GM12878 (cell line): ENCODE measurements at regions not wholly inside any gene's neighbourhood (a gene's known extent, or its start where the extent isn't known, plus 50 kb on each side); places are given as distances from the start of the nearest gene placed in this dataset.

Experiments used
- ATAC-seq: fragments of 200-7000 bp; cut with Tn5 transposase; 3 replicates; pipeline ENCODE4 v1.9.1; 2020; ENCODE audit warnings: mild to moderate bottlenecking, moderate library complexity
- BruUV-seq: library from RNA; stranded (reverse); fragments of 400-500 nt; replicated peaks from 2 replicates; lab custom pipeline; 2021; lab: Mats Ljungman, UMichigan
- CTCF ChIA-PET: fragments of 300-600 bp; sonication (Branson Sonifier 250); formaldehyde crosslinking; extraction: SDS; loops from one replicate; lab custom pipeline; 2021; ENCODE audit warnings: inconsistent platforms; lab: Yijun Ruan, JAX
- POLR2A ChIA-PET: fragments of 350-600 bp; formaldehyde crosslinking; extraction: SDS; loops from one replicate; lab custom pipeline; 2021; ENCODE audit warnings: inconsistent platforms; lab: Charles Lee
- RAD21 ChIA-PET: fragments of 300-600 bp; sonication (Branson Sonifier 250); formaldehyde crosslinking; loops from one replicate; lab custom pipeline; 2023; ENCODE audit warnings: antibody characterized with exemption; ENCODE audit not compliant: unreplicated experiment; lab: Charles Lee
- SMC1A ChIA-PET: fragments of 300-600 bp; sonication (Branson Sonifier 250); formaldehyde crosslinking; loops from one replicate; lab custom pipeline; 2023; ENCODE audit not compliant: unreplicated experiment, uncharacterized antibody; lab: Charles Lee
- DNase-seq: peaks from one replicate; pipeline ENCODE4 v3.0.0-alpha.2; 2011; ENCODE audit warnings: low read depth, low spot score
- FAIRE-seq: peaks from 3 replicates; lab custom pipeline; 2011; peaks lifted over from hg19 to GRCh38; lab: Jason Lieb, UNC
- H2AFZ ChIP-seq: 2 replicates; pipeline ENCODE4 v1.6.0; 2011; ENCODE audit warnings: low read depth, low read length, control low read depth; ENCODE audit not compliant: control insufficient read depth
- H3K27ac ChIP-seq: 2 replicates; pipeline ENCODE4 v1.5.1; 2011; ENCODE audit warnings: control low read depth; ENCODE audit not compliant: control insufficient read depth, insufficient read depth
- H3K27me3 ChIP-seq, 2 experiments: replicated peaks in 1 of 2; 2 replicates each; pipeline versions ENCODE4 v1.6.0 to v1.6.1; 2011; ENCODE audit warnings: low read length in 1 of 2; ENCODE audit not compliant: control insufficient read depth in 2 of 2, insufficient read depth in 2 of 2
- H3K36me3 ChIP-seq, 2 experiments: 2 replicates each; pipeline ENCODE4 v1.5.1; 2011; ENCODE audit warnings: low read length in 1 of 2; ENCODE audit not compliant: control insufficient read depth in 2 of 2, insufficient read depth in 2 of 2
- H3K4me1 ChIP-seq: 2 replicates; pipeline ENCODE4 v1.6.1; 2011; ENCODE audit warnings: mild to moderate bottlenecking, low read length, moderate library complexity, mixed read lengths; ENCODE audit not compliant: control insufficient read depth, insufficient read depth
- H3K4me2 ChIP-seq: 2 replicates; pipeline ENCODE4 v1.6.0; 2011; ENCODE audit warnings: control low read depth; ENCODE audit not compliant: control insufficient read depth, insufficient read depth
- H3K4me3 ChIP-seq: fragments of 200-600 bp; sonication (generic); 2 replicates; pipeline ENCODE4 v1.5.1; 2016
- H3K79me2 ChIP-seq: 2 replicates; pipeline ENCODE4 v1.6.0; 2011; ENCODE audit warnings: low read length; ENCODE audit not compliant: control insufficient read depth, insufficient read depth
- H3K9ac ChIP-seq: 2 replicates; pipeline ENCODE4 v1.8.0; 2011; ENCODE audit warnings: low read length, control low read depth, mixed read lengths; ENCODE audit not compliant: control insufficient read depth, insufficient read depth
- H3K9me3 ChIP-seq: replicated peaks from 3 replicates; pipeline ENCODE4 v1.5.1; 2011; ENCODE audit warnings: mild to moderate bottlenecking, low read length; ENCODE audit not compliant: control insufficient read depth, insufficient read depth
- H4K20me1 ChIP-seq: 2 replicates; pipeline ENCODE4 v1.6.0; 2011; ENCODE audit not compliant: control insufficient read depth, insufficient read depth
- BACH1 ChIP-seq: fragments of 450-650 bp; IDR thresholded peaks from 2 replicates; pipeline ENCODE4 v1.6.1; 2017; ENCODE audit warnings: mild to moderate bottlenecking, borderline replicate concordance
- JUNB ChIP-seq: IDR thresholded peaks from 2 replicates; pipeline ENCODE4 v1.6.1; 2016; ENCODE audit warnings: antibody characterized with exemption, mild to moderate bottlenecking
- SPI1 ChIP-seq: IDR thresholded peaks from 2 replicates; pipeline ENCODE4 v1.6.1; 2011; ENCODE audit warnings: low read depth, mild to moderate bottlenecking, low read length, moderate library complexity, borderline replicate concordance; ENCODE audit not compliant: insufficient read depth
- WGBS: methylation state at CpG from one replicate; pipeline ENCODE4 v1.1.6; 2016; ENCODE audit warnings: low lambda C conversion rate; ENCODE audit not compliant: insufficient replicate concordance, insufficient coverage; ENCODE audit errors: missing lambda C conversion rate; 5-methylcytosine and 5-hydroxymethylcytosine counted together
- in situ Hi-C: fragments of 300-500 bp; cut with MboI; formaldehyde crosslinking; loops from 9 replicates; pipeline ENCODE4 v1.14.3; 2018; ENCODE audit warnings: mixed read lengths
- intact Hi-C: fragments of 100-400 bp; cut with micrococcal nuclease; formaldehyde crosslinking; loops from one replicate; pipeline ENCODE4 v1.14.2; 2022; ENCODE audit not compliant: unreplicated experiment
- TF ChIP-seq, protein P1 (sequence below): fragments of 150-350 bp; IDR thresholded peaks from 2 replicates; pipeline ENCODE4 v1.6.1; 2014; ENCODE audit warnings: mild to moderate bottlenecking, low read depth, low read length
- TF ChIP-seq, protein P2 (sequence below): IDR thresholded peaks from 2 replicates; pipeline ENCODE4 v1.6.1; 2012; ENCODE audit warnings: low read depth, low read length, improper control_type of control experiment
- TF ChIP-seq, protein P3 (sequence below), 3 experiments: IDR thresholded peaks in 2 of 3; conservative IDR thresholded peaks in 1 of 3; 2 replicates each; pipeline ENCODE4 v1.5.1; 2011; ENCODE audit warnings: low read depth in 3 of 3, low read length in 3 of 3, mild to moderate bottlenecking in 3 of 3, control low read depth in 2 of 3, moderate library complexity in 2 of 3, inconsistent platforms in 1 of 3, mixed read lengths in 1 of 3; ENCODE audit not compliant: control insufficient read depth in 2 of 3, insufficient read depth in 1 of 3; ENCODE audit errors: extremely low read depth in 1 of 3
- TF ChIP-seq, protein P4 (sequence below): fragments of 450-650 bp; IDR thresholded peaks from 2 replicates; pipeline ENCODE4 v1.6.1; 2017; ENCODE audit warnings: mild to moderate bottlenecking, moderate library complexity

DNA sequence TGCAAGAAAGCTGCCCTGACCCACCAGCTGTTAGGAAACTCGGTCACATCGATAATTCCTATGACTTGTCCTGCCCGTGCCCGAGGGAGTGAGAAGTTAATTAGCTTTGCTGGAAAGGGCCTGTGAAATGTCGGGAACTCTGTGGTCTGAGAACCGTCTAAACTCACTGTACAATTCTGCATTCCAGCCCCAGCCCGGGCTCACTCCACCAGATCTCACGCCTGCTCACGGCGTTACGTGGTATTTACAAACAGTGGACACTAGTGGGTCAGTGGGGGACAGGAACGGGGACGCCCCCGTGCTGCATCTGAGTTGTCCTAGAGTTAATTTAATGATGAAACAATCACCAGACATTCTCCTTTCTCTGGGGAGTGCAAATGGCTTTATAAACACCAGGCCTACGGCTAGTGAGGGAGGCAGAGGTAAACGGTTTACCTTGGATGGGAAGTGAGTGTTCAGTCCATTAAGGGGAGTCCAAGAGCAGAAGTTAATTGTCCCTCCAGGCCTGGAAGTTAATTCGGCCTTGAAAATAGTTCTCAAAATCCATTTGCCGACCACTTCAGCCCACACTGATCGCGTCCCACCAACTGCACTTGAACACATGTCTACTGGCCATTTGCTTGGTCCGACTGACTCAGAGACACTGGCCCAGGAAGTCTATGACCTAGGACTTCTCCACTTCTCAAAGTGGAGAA lies 93.5 kb upstream of the MED13L start (continued):
- TF ChIP-seq JUNB = no peak
- TF ChIP-seq, protein P1, sequence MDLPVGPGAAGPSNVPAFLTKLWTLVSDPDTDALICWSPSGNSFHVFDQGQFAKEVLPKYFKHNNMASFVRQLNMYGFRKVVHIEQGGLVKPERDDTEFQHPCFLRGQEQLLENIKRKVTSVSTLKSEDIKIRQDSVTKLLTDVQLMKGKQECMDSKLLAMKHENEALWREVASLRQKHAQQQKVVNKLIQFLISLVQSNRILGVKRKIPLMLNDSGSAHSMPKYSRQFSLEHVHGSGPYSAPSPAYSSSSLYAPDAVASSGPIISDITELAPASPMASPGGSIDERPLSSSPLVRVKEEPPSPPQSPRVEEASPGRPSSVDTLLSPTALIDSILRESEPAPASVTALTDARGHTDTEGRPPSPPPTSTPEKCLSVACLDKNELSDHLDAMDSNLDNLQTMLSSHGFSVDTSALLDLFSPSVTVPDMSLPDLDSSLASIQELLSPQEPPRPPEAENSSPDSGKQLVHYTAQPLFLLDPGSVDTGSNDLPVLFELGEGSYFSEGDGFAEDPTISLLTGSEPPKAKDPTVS = no peak
- TF ChIP-seq BACH1 = no peak
- TF ChIP-seq SPI1 = no peak

DNA sequence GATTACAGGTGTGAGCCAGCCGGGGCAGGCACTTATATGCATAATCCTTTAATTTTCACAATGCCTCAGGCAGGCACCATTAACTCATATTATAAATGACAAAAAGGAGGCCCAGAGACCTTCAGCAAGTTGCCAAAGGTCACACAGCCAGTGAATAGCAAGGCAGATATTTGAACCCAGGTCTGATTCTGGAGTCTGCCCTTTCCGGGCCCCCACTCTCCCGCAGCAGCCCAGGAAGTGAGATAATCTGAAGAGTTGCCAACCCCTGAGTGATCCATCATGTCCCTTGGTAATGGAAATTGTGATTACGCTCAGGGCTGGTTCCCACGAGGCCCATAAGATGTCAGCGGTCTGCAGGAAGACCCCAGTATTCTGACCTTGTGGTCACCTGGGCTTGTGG lies 95.3 kb upstream of the MED13L start:
- DNase-seq = no peak
- 58% methylated on average over 6 of the region's 6 CpGs for WGBS
- Histone ChIP-seq H2AFZ (no peak overlapping the region), H3K4me3 (no peak overlapping the region), H3K4me2 (no peak overlapping the region), H3K9me3 (no peaks in the 10 kb centered on the region; the same call in 2 of the 3 replicates), H3K9ac (no peak overlapping the region), H3K36me3 (no peaks in the 10 kb centered on the region), H4K20me1 (no peaks in the 10 kb centered on the region), H3K27ac (no peak overlapping the region), H3K4me1 (no peaks in the 10 kb centered on the region), H3K27me3 (peaks cover 0 to 2% of the 10 kb centered on the region in 2 experiments; a peak in 1 of 4 replicates), H3K79me2 (no peaks in the 10 kb centered on the region)
- RAD21 ChIA-PET = no interaction called here
- no peak for ATAC-seq
- TF ChIP-seq, protein P2, sequence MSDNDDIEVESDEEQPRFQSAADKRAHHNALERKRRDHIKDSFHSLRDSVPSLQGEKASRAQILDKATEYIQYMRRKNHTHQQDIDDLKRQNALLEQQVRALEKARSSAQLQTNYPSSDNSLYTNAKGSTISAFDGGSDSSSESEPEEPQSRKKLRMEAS = no peak
- TF ChIP-seq, protein P3, sequence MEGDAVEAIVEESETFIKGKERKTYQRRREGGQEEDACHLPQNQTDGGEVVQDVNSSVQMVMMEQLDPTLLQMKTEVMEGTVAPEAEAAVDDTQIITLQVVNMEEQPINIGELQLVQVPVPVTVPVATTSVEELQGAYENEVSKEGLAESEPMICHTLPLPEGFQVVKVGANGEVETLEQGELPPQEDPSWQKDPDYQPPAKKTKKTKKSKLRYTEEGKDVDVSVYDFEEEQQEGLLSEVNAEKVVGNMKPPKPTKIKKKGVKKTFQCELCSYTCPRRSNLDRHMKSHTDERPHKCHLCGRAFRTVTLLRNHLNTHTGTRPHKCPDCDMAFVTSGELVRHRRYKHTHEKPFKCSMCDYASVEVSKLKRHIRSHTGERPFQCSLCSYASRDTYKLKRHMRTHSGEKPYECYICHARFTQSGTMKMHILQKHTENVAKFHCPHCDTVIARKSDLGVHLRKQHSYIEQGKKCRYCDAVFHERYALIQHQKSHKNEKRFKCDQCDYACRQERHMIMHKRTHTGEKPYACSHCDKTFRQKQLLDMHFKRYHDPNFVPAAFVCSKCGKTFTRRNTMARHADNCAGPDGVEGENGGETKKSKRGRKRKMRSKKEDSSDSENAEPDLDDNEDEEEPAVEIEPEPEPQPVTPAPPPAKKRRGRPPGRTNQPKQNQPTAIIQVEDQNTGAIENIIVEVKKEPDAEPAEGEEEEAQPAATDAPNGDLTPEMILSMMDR (IDR thresholded peaks at IDR 0.05 in 2 of 3, conservative IDR thresholded peaks at IDR 0.05 in 1 of 3; ENCODE audit: control insufficient read depth in 2 of 3, extremely low read depth in 1 of 3, insufficient read depth in 1 of 3, low read depth in 3 of 3, low read length in 3 of 3) = no peak
- TF ChIP-seq, protein P4, sequence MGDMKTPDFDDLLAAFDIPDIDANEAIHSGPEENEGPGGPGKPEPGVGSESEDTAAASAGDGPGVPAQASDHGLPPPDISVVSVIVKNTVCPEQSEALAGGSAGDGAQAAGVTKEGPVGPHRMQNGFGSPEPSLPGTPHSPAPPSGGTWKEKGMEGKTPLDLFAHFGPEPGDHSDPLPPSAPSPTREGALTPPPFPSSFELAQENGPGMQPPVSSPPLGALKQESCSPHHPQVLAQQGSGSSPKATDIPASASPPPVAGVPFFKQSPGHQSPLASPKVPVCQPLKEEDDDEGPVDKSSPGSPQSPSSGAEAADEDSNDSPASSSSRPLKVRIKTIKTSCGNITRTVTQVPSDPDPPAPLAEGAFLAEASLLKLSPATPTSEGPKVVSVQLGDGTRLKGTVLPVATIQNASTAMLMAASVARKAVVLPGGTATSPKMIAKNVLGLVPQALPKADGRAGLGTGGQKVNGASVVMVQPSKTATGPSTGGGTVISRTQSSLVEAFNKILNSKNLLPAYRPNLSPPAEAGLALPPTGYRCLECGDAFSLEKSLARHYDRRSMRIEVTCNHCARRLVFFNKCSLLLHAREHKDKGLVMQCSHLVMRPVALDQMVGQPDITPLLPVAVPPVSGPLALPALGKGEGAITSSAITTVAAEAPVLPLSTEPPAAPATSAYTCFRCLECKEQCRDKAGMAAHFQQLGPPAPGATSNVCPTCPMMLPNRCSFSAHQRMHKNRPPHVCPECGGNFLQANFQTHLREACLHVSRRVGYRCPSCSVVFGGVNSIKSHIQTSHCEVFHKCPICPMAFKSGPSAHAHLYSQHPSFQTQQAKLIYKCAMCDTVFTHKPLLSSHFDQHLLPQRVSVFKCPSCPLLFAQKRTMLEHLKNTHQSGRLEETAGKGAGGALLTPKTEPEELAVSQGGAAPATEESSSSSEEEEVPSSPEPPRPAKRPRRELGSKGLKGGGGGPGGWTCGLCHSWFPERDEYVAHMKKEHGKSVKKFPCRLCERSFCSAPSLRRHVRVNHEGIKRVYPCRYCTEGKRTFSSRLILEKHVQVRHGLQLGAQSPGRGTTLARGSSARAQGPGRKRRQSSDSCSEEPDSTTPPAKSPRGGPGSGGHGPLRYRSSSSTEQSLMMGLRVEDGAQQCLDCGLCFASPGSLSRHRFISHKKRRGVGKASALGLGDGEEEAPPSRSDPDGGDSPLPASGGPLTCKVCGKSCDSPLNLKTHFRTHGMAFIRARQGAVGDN = no peak
- no TSS peak for BruUV-seq
- SMC1A ChIA-PET = no interaction called here
- no peak for FAIRE-seq
- POLR2A ChIA-PET = no interaction called here
- intact Hi-C loops (no loop called here), in situ Hi-C loops (no loop called here)
- CTCF ChIA-PET = no interaction called here
